CD4-positive, alpha-beta memory T cell (primary cell): ENCODE measurements at regions not wholly inside any gene's neighbourhood (a gene's known extent, or its start where the extent isn't known, plus 50 kb on each side); places are given as distances from the start of the nearest gene placed in this dataset.

Experiments
- CTCF ChIA-PET: fragments of 350-600 bp; sonication (Branson Sonifier 250); formaldehyde crosslinking; loops from one replicate; lab custom pipeline; 2021; ENCODE audit warnings: inconsistent platforms; ENCODE audit not compliant: partially characterized antibody; lab: Charles Lee
- POLR2A ChIA-PET: fragments of 350-600 bp; sonication (Branson Sonifier 250); formaldehyde crosslinking; loops from one replicate; lab custom pipeline; 2021; ENCODE audit not compliant: partially characterized antibody; lab: Charles Lee
- DNase-seq, 5 donors: peaks; one replicate each; pipeline versions ENCODE4 v3.0.0 to v3.0.0-alpha.2; 2020 to 2022; ENCODE audit warnings: mixed read lengths in 1 of 5
- H3K27ac ChIP-seq: one replicate; pipeline ENCODE4 v1.7.0; 2013; ENCODE audit warnings: low read depth, low read length
- H3K27me3 ChIP-seq: 2 replicates; pipeline ENCODE4 v1.7.0; 2013; ENCODE audit warnings: mild to moderate bottlenecking, low read length, moderate library complexity; ENCODE audit not compliant: insufficient read depth
- H3K36me3 ChIP-seq: 2 replicates; pipeline ENCODE4 v1.7.0; 2013; ENCODE audit warnings: mild to moderate bottlenecking, low read length, moderate library complexity; ENCODE audit not compliant: insufficient read depth
- H3K4me1 ChIP-seq: 2 replicates; pipeline ENCODE4 v1.7.0; 2013; ENCODE audit warnings: mild to moderate bottlenecking, low read length, moderate library complexity; ENCODE audit not compliant: insufficient read depth
- H3K4me3 ChIP-seq, 2 donors: one replicate each; pipeline ENCODE4 v1.7.0; 2013; ENCODE audit warnings: low read length in 2 of 2, mild to moderate bottlenecking in 1 of 2
- H3K9me3 ChIP-seq, 2 donors: one replicate each; pipeline ENCODE4 v1.7.0; 2013; ENCODE audit warnings: low read length in 2 of 2, control low read depth in 1 of 2; ENCODE audit not compliant: control insufficient read depth in 1 of 2
- H3K27ac Mint-ChIP-seq, 7 donors: one replicate each; pipeline ENCODE4 v1.8.0; 2020 to 2021; ENCODE audit warnings: mixed read lengths in 7 of 7, mild to moderate bottlenecking in 6 of 7, inconsistent platforms in 3 of 7, moderate library complexity in 3 of 7
- H3K27me3 Mint-ChIP-seq, 2 donors: one replicate each; pipeline ENCODE4 v1.8.0; 2020 to 2021; ENCODE audit warnings: mixed read lengths in 2 of 2
- H3K36me3 Mint-ChIP-seq, 2 donors: one replicate each; pipeline ENCODE4 v1.8.0; 2020 to 2021; ENCODE audit warnings: mixed read lengths in 2 of 2, inconsistent platforms in 1 of 2, mild to moderate bottlenecking in 1 of 2
- H3K4me1 Mint-ChIP-seq, 4 donors: one replicate each; pipeline ENCODE4 v1.8.0; 2020 to 2021; ENCODE audit warnings: mixed read lengths in 4 of 4, mild to moderate bottlenecking in 1 of 4
- H3K4me3 Mint-ChIP-seq, 8 donors: one replicate each; pipeline ENCODE4 v1.8.0; 2020 to 2021; ENCODE audit warnings: mixed read lengths in 8 of 8, mild to moderate bottlenecking in 7 of 8, moderate library complexity in 6 of 8, inconsistent platforms in 3 of 8
- H3K9me3 Mint-ChIP-seq, 8 donors: one replicate each; pipeline ENCODE4 v1.8.0; 2020 to 2021; ENCODE audit warnings: mixed read lengths in 8 of 8, mild to moderate bottlenecking in 5 of 8, inconsistent platforms in 3 of 8, moderate library complexity in 1 of 8
- intact Hi-C: fragments of 100-400 bp; cut with micrococcal nuclease; formaldehyde crosslinking; loops from one replicate; pipeline ENCODE4 v1.15.1; 2023

DNA sequence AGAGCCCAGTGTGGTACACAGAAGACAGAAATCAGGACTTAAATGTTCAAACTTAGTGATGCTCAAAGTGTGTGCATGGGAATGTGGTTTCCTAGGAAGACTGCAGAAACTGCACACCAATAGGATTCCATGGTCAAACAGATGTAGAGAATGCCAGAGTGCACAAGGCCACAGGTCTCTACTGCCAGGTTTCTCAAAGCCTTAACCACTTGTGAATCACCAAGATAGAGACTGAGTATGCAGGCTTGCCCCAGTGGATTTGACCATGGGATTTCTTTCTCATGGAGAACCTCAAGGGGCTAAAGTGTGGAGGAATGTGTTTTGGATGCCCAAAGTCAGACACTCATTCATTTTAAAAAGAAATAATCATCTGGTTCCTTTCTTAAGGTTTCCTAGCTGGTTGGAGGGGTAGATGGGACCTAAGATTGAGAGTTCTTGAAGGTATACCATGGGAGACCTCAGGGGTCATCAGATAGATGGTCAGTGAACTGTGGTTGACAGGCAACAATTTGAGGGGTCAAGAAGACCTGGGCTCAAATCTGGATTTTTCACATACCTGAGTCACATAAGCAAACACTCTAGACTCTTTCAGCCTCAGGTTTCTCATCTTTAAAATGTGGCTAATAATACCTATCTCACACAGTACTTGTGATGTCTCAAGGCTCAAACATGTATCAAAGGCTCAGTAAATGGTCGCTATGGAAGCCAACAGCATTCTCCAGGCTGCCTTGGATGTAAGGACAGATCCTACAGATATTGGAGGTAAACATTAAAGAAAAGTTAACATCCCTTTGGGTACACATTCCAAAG, 81.1 kb downstream of the BOD1 start:
- Mint-ChIP-seq H3K27me3 (peaks cover 2 to 10% of the 10 kb centered on the region in 2 donors), H3K4me1 (no peaks in the 10 kb centered on the region), H3K27ac (no peak overlapping the region), H3K9me3 (no peaks in the 10 kb centered on the region), H3K4me3 (no peak overlapping the region), H3K36me3 (no peaks in the 10 kb centered on the region)
- H3K4me3 ChIP-seq = no peak overlapping the region
- H3K27ac ChIP-seq = no peak overlapping the region
- no peaks in the 10 kb centered on the region for H3K36me3 ChIP-seq
- H3K27me3 ChIP-seq = no peaks in the 10 kb centered on the region
- no peaks in the 10 kb centered on the region for H3K9me3 ChIP-seq
- no peaks in the 10 kb centered on the region for H3K4me1 ChIP-seq
- ChIA-PET POLR2A (no interaction called here), CTCF (no interaction called here)
- no peak for DNase-seq
- intact Hi-C loops = no loop called here

DNA sequence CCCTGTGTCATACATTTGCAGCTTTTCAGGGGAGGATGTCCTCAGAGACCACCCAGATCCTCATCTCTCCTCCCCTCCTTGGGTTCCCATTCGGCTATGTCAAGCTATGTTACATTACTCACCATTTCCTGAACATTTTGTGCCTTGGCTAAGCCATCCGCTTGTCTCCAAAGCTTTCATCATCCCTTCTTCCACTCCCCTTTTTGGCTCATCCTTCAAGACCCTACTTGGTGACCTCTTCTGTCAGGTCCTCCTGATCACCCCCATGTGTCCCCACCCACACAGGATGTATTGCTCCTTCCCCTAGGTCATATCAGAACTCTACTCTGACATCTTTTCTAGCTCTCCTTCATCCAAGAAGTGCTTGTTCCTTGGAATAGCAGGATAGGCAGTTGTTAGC, 81.8 kb downstream of the BOD1 start:
- Mint-ChIP-seq H3K4me3 (no peak overlapping the region), H3K4me1 (no peaks in the 10 kb centered on the region), H3K36me3 (no peaks in the 10 kb centered on the region), H3K27me3 (peaks cover 2 to 10% of the 10 kb centered on the region in 2 donors), H3K9me3 (no peaks in the 10 kb centered on the region), H3K27ac (no peak overlapping the region)
- Histone ChIP-seq H3K9me3 (no peaks in the 10 kb centered on the region), H3K4me1 (no peaks in the 10 kb centered on the region), H3K36me3 (no peaks in the 10 kb centered on the region), H3K27me3 (no peaks in the 10 kb centered on the region), H3K4me3 (no peak overlapping the region), H3K27ac (no peak overlapping the region)
- POLR2A ChIA-PET = no interaction called here
- intact Hi-C loops = no loop called here
- DNase-seq = no peak
- CTCF ChIA-PET = no interaction called here

DNA sequence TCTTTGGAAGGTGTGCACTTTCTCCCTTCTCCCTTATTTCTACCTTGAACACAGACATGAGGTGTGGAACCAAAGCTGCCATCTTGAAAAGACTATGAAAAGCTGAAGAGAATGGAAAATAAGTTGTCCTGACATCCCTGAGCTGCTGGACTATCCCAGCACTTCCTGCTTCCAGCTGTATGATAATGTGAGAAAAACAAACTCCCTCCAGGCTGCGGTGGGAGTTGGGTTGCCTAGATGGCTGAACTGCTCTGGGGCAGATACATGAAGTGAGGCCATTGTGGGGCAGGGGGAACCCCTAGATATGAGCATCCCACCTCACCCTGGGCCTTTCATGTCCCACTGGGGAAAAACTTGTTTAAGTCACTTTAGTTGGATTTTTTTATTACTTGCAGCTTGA, 82.4 kb downstream of the BOD1 start:
- no peaks in the 10 kb centered on the region for H3K4me1 Mint-ChIP-seq
- no peaks in the 10 kb centered on the region for H3K9me3 Mint-ChIP-seq
- H3K27me3 ChIP-seq = no peaks in the 10 kb centered on the region
- H3K27me3 Mint-ChIP-seq = peaks cover 1 to 9% of the 10 kb centered on the region in 2 donors
- no peak overlapping the region for H3K27ac ChIP-seq
- H3K36me3 Mint-ChIP-seq = no peaks in the 10 kb centered on the region
- no peak overlapping the region for H3K4me3 ChIP-seq
- DNase-seq = no peak
- H3K36me3 ChIP-seq = no peaks in the 10 kb centered on the region
- intact Hi-C loops = no loop called here
- no peak overlapping the region for H3K27ac Mint-ChIP-seq
- no peak overlapping the region for H3K4me3 Mint-ChIP-seq
- H3K9me3 ChIP-seq = no peaks in the 10 kb centered on the region
- CTCF ChIA-PET = no interaction called here
- no peaks in the 10 kb centered on the region for H3K4me1 ChIP-seq
- POLR2A ChIA-PET = no interaction called here

DNA sequence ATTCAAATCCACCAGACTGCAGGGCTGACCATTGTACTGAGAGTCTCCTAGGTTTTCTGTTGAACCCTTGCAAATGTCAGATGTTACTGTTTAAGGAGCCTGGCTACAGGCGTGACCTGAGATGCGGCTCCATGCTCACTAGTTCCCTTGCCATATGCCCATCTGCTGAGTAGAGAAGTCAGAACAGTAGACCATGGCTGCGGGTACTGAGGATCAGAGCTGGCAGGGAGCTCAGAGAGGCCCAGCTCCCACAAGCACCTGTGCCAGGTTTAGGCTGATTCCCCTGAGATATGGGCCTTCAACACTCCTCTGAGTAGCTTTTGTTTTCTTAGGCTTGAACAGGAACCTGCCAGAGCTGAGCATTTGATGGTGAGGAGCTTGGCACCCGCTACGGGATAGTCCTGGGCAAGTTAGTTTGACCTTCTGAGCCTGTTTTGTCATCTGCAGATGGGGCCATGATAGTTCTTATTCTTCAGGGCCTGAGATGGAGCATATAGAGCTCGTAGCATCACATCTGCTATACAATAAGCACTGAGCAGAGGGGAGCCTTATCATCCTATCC, 83.7 kb downstream of the BOD1 start:
- H3K4me3 ChIP-seq = no peak overlapping the region
- intact Hi-C loops = no loop called here
- POLR2A ChIA-PET = no interaction called here
- no peak overlapping the region for H3K27ac ChIP-seq
- H3K36me3 Mint-ChIP-seq = no peaks in the 10 kb centered on the region
- H3K27ac Mint-ChIP-seq = no peak overlapping the region
- CTCF ChIA-PET = no interaction called here
- H3K4me3 Mint-ChIP-seq = no peak overlapping the region
- no peaks in the 10 kb centered on the region for H3K27me3 ChIP-seq
- H3K4me1 ChIP-seq = no peaks in the 10 kb centered on the region
- no peaks in the 10 kb centered on the region for H3K4me1 Mint-ChIP-seq
- no peaks in the 10 kb centered on the region for H3K9me3 Mint-ChIP-seq
- peaks cover 1 to 6% of the 10 kb centered on the region in 2 donors for H3K27me3 Mint-ChIP-seq
- H3K36me3 ChIP-seq = no peaks in the 10 kb centered on the region
- no peaks in the 10 kb centered on the region for H3K9me3 ChIP-seq
- no peak for DNase-seq

DNA sequence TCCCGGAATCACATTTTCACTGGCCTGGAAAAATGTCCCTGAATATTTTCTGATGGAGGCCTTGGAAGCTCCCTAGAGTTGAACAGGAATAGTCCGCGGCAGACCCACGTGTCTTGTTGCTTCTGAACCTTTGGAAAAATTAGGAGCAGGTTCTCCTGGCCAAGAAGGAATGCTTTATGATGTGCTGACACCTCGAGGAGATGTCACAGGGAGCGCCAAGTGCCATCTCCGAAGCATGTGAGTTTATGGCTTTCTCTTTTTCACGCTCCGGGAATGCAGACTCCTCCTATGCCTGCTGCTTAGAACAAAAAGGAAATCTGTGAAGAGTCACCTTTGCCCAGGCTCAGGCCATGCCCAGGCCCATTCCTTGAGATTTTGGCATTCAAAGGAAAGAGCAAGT, 84.6 kb downstream of the BOD1 start:
- H3K4me1 Mint-ChIP-seq = no peaks in the 10 kb centered on the region
- intact Hi-C loops = no loop called here
- H3K4me3 Mint-ChIP-seq = no peak overlapping the region
- H3K9me3 ChIP-seq = no peaks in the 10 kb centered on the region
- no peak overlapping the region for H3K27ac ChIP-seq
- H3K27me3 Mint-ChIP-seq = peaks cover 3 to 6% of the 10 kb centered on the region in 2 donors
- no peaks in the 10 kb centered on the region for H3K36me3 ChIP-seq
- no peaks in the 10 kb centered on the region for H3K36me3 Mint-ChIP-seq
- POLR2A ChIA-PET = no interaction called here
- H3K27me3 ChIP-seq = no peaks in the 10 kb centered on the region
- H3K9me3 Mint-ChIP-seq = no peaks in the 10 kb centered on the region
- CTCF ChIA-PET = no interaction called here
- DNase-seq = no peak
- no peak overlapping the region for H3K27ac Mint-ChIP-seq
- no peaks in the 10 kb centered on the region for H3K4me1 ChIP-seq
- no peak overlapping the region for H3K4me3 ChIP-seq

DNA sequence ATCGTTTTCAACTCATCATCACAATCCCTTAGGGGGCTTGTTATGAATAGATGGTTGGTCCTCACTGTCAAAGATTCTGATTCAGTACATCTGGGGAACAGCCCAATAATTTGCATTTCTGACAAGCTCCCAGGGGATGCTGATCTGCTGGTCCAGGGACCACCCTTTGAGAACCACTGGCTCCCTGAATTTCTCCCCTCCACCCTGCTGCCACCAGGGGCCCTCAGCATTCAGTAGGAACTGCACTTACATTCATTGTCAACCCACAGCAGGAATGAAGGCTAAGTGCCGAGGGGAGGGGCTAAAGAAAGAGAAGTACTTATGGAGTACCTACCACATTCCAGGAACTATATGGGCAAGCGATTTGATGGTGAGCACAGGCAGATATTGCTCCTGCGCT, 85.9 kb downstream of the BOD1 start:
- Histone ChIP-seq H3K9me3 (no peaks in the 10 kb centered on the region), H3K4me3 (no peak overlapping the region), H3K27ac (no peak overlapping the region), H3K27me3 (no peaks in the 10 kb centered on the region), H3K36me3 (no peaks in the 10 kb centered on the region), H3K4me1 (no peaks in the 10 kb centered on the region)
- intact Hi-C loops = no loop called here
- H3K4me3 Mint-ChIP-seq = peak overlapping the region in 1 of 8 donors; percentile 6
- H3K27ac Mint-ChIP-seq = no peak overlapping the region
- ChIA-PET POLR2A (no interaction called here), CTCF (no interaction called here)
- no peaks in the 10 kb centered on the region for H3K4me1 Mint-ChIP-seq
- peaks cover 0 to 2% (median 0%) of the 10 kb centered on the region in 8 donors for H3K9me3 Mint-ChIP-seq
- DNase-seq = no peak
- no peaks in the 10 kb centered on the region for H3K36me3 Mint-ChIP-seq
- H3K27me3 Mint-ChIP-seq = peaks cover 3 to 6% of the 10 kb centered on the region in 2 donors

DNA sequence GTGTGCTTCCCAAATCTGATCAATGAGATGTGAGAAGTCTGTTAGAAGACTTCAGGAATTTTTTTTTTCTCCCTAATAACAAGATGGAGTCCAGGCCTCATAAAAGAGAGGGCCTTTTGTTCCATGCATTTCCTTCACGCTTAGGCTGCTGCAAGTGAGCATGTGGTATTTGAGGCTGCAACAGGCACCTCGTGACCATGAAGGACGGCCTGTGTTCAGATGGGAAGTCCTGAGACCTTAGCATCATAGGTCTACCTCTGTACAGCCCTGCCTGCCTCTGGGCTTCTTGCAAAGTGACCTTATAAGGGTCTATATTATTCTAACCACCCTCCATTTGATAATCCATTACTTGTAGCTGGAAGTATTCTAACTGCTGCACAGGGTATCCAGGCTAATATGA, 86.6 kb downstream of the BOD1 start:
- H3K27ac Mint-ChIP-seq = no peak overlapping the region
- H3K4me3 Mint-ChIP-seq = no peak overlapping the region
- Histone ChIP-seq H3K27ac (no peak overlapping the region), H3K4me1 (no peaks in the 10 kb centered on the region), H3K4me3 (no peak overlapping the region), H3K9me3 (no peaks in the 10 kb centered on the region), H3K27me3 (no peaks in the 10 kb centered on the region), H3K36me3 (no peaks in the 10 kb centered on the region)
- POLR2A ChIA-PET = no interaction called here
- H3K36me3 Mint-ChIP-seq = no peaks in the 10 kb centered on the region
- no peak for DNase-seq
- peaks cover 3 to 6% of the 10 kb centered on the region in 2 donors for H3K27me3 Mint-ChIP-seq
- CTCF ChIA-PET = no interaction called here
- peaks cover 0 to 2% (median 0%) of the 10 kb centered on the region in 8 donors for H3K9me3 Mint-ChIP-seq
- intact Hi-C loops = no loop called here
- no peaks in the 10 kb centered on the region for H3K4me1 Mint-ChIP-seq
